ENCODE measurements at regions not wholly inside any gene's neighbourhood (a gene's known extent, or its start where the extent isn't known, plus 50 kb on each side); places are given as distances from the start of the nearest gene placed in this dataset.
A peak's percentile ranks its signal among the peaks of the same experiment; 100 is the strongest.

DNA sequence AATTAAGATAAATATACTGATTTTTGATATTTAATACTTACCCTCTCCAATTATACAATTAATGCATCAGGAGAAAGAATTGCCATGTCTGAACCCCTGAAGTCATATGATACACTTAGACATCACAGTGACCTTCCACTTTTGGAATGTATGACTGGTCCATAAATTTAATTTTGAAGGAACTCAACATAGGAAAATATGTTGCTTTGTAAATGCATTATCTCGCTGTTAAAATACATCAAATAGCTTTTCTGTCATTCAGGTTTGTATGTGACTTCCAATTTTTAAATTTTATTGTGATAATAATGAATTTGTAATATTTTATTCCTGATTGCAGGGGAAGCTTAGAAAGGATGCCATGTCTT, 631.9 kb upstream of the ANKRD30A start:
- TF ChIP-seq, protein P1, sequence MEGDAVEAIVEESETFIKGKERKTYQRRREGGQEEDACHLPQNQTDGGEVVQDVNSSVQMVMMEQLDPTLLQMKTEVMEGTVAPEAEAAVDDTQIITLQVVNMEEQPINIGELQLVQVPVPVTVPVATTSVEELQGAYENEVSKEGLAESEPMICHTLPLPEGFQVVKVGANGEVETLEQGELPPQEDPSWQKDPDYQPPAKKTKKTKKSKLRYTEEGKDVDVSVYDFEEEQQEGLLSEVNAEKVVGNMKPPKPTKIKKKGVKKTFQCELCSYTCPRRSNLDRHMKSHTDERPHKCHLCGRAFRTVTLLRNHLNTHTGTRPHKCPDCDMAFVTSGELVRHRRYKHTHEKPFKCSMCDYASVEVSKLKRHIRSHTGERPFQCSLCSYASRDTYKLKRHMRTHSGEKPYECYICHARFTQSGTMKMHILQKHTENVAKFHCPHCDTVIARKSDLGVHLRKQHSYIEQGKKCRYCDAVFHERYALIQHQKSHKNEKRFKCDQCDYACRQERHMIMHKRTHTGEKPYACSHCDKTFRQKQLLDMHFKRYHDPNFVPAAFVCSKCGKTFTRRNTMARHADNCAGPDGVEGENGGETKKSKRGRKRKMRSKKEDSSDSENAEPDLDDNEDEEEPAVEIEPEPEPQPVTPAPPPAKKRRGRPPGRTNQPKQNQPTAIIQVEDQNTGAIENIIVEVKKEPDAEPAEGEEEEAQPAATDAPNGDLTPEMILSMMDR (IDR thresholded peaks at IDR 0.05): no peak
- intact Hi-C loops (cut with DNase I): no loop called here

GRCh38 chr10:36492590-36493515, 632.5 kb upstream of the ANKRD30A start:
- H3K27ac ChIP-seq: no peak overlapping the region
- H3K27me3 ChIP-seq: no peaks in the 10 kb centered on the region
- TF ChIP-seq, protein P1 (IDR thresholded peaks at IDR 0.05): no peak
- no peak overlapping the region for H3K4me3 ChIP-seq
- H3K9me3 ChIP-seq: no peaks in the 10 kb centered on the region
- ATAC-seq: no peak
- intact Hi-C loops (cut with DNase I): no loop called here
- no peaks in the 10 kb centered on the region for H3K36me3 ChIP-seq
- DNase-seq: no peak
- no peaks in the 10 kb centered on the region for H3K4me1 ChIP-seq

More for the DNA sequence above, 631.9 kb upstream of the ANKRD30A start:
- Histone ChIP-seq H3K36me3 (no peaks in the 10 kb centered on the region), H3K4me1 (no peaks in the 10 kb centered on the region), H3K27ac (no peak overlapping the region), H3K27me3 (no peaks in the 10 kb centered on the region), H3K4me3 (no peak overlapping the region), H3K9me3 (no peaks in the 10 kb centered on the region)
- DNase-seq: no peak
- ATAC-seq: no peak

DNA sequence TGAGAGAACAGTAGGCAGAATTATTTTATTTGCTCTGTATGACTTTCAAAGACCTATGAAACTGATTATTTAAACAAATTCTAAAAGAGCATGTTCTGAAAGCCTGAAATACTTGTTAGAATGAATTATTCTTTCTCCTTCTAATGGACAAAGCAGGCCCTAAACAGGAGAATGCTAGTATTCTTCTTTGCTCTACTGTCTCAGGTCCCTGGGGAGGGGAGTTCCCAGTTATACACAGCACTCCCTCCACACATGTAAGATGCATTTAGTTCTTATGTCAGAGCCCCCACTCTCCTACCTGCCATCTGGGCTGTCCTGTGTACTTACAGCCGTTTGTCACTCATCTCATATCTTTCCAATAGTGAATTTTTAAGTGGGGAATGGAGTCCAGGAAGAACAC, 633.5 kb upstream of the ANKRD30A start:
- Histone ChIP-seq H3K27me3 (no peaks in the 10 kb centered on the region), H3K27ac (no peak overlapping the region), H3K4me1 (no peaks in the 10 kb centered on the region), H3K36me3 (no peaks in the 10 kb centered on the region), H3K9me3 (no peaks in the 10 kb centered on the region), H3K4me3 (no peak overlapping the region)
- intact Hi-C loops (cut with DNase I): no loop called here
- DNase-seq (no peak), ATAC-seq (no peak)
- TF ChIP-seq, protein P1 (IDR thresholded peaks at IDR 0.05): no peak

GRCh38 chr10:36489611-36490228, 635.7 kb upstream of the ANKRD30A start:
- Histone ChIP-seq H3K27me3 (no peaks in the 10 kb centered on the region), H3K27ac (no peak overlapping the region), H3K4me3 (no peak overlapping the region), H3K4me1 (no peaks in the 10 kb centered on the region), H3K36me3 (no peaks in the 10 kb centered on the region), H3K9me3 (no peaks in the 10 kb centered on the region)
- ATAC-seq (peak; percentile 26), DNase-seq (no peak)
- TF ChIP-seq, protein P1 (IDR thresholded peaks at IDR 0.05): no peak
- intact Hi-C loops (cut with DNase I): no loop called here

DNA sequence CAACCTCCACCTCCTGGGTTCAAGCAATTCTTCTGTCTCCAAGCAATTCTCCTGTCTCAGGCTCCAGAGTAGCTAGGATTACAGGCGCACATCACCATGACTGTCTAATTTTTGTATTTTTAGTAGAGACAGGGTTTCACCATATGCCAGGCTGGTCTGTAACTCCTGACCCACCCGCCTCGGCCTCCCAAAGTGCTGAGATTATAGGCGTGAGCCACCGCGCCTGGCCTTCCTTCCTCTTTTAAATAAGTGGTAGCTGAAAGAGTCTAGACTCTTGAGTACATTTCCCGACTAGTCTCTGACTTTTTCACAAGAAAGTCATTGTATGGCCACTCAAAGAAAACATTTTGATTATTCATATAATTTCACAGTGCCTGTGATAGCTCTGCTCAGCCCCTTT, 636.2 kb upstream of the ANKRD30A start:
- Histone ChIP-seq H3K9me3 (no peaks in the 10 kb centered on the region), H3K4me1 (no peaks in the 10 kb centered on the region), H3K36me3 (no peaks in the 10 kb centered on the region), H3K27ac (no peak overlapping the region), H3K27me3 (no peaks in the 10 kb centered on the region), H3K4me3 (no peak overlapping the region)
- DNase-seq: no peak
- intact Hi-C loops (cut with DNase I): no loop called here
- TF ChIP-seq, protein P1 (IDR thresholded peaks at IDR 0.05): no peak
- ATAC-seq: no peak

All from left lung (tissue), 4 donors.